Caco-2 (cell line): ENCODE measurements at regions not wholly inside any gene's neighbourhood (a gene's known extent, or its start where the extent isn't known, plus 50 kb on each side); places are given as distances from the start of the nearest gene placed in this dataset.

ENCODE experiments used
- BruUV-seq: library from RNA; stranded (reverse); fragments of 400-500 nt; replicated peaks from 2 replicates; lab custom pipeline; 2021; lab: Mats Ljungman, UMichigan
- CTCF ChIA-PET: fragments of 300-600 bp; sonication (Branson Sonifier 250); formaldehyde crosslinking; loops from one replicate; lab custom pipeline; 2022; ENCODE audit warnings: antibody characterized with exemption; lab: Charles Lee
- POLR2A ChIA-PET: fragments of 300-600 bp; sonication (Branson Sonifier 250); formaldehyde crosslinking; loops from one replicate; lab custom pipeline; 2022; ENCODE audit warnings: antibody characterized with exemption; lab: Charles Lee
- DNase-seq, 2 experiments: peaks; one replicate each; pipeline versions ENCODE4 v3.0.0 to v3.0.0-alpha.2; 2020 to 2022
- H3K27me3 ChIP-seq: replicated peaks from 2 replicates; pipeline ENCODE4 v1.6.0; 2011; ENCODE audit warnings: low read length; ENCODE audit not compliant: control insufficient read depth, insufficient read depth
- H3K36me3 ChIP-seq: 2 replicates; pipeline ENCODE4 v1.5.1; 2011; ENCODE audit warnings: low read length; ENCODE audit not compliant: control insufficient read depth, insufficient read depth
- H3K4me1 ChIP-seq: fragments of 250-450 bp; sonication (Bioruptor Pico); 2 replicates; pipeline ENCODE4 v1.5.1; 2020; ENCODE audit warnings: mild to moderate bottlenecking
- H3K4me3 ChIP-seq: 2 replicates; pipeline ENCODE4 v1.5.1; 2011; ENCODE audit warnings: low read depth, mild to moderate bottlenecking, control low read depth, low read length
- H3K9me3 ChIP-seq: fragments of 250-450 bp; sonication (Bioruptor Pico); 2 replicates; pipeline ENCODE4 v1.5.1; 2020; ENCODE audit warnings: mild to moderate bottlenecking, moderate library complexity
- H3K27ac Mint-ChIP-seq: one replicate; pipeline ENCODE4 v1.8.0; 2022; ENCODE audit warnings: mixed read lengths; ENCODE audit not compliant: unreplicated experiment
- H3K27me3 Mint-ChIP-seq: one replicate; pipeline ENCODE4 v1.8.0; 2022; ENCODE audit warnings: mixed read lengths; ENCODE audit not compliant: insufficient read depth, unreplicated experiment
- H3K36me3 Mint-ChIP-seq: one replicate; pipeline ENCODE4 v1.8.0; 2022; ENCODE audit warnings: mild to moderate bottlenecking, mixed read lengths; ENCODE audit not compliant: insufficient read depth, unreplicated experiment
- H3K4me1 Mint-ChIP-seq: one replicate; pipeline ENCODE4 v1.8.0; 2022; ENCODE audit warnings: low read depth, mixed read lengths; ENCODE audit not compliant: unreplicated experiment
- H3K4me3 Mint-ChIP-seq: one replicate; pipeline ENCODE4 v1.8.0; 2022; ENCODE audit warnings: mild to moderate bottlenecking, moderate library complexity, mixed read lengths; ENCODE audit not compliant: unreplicated experiment
- H3K9me3 Mint-ChIP-seq: one replicate; pipeline ENCODE4 v1.8.0; 2022; ENCODE audit warnings: mixed read lengths; ENCODE audit not compliant: unreplicated experiment
- intact Hi-C: fragments of 100-400 bp; cut with micrococcal nuclease; formaldehyde crosslinking; loops from one replicate; pipeline ENCODE4 v1.10.0; 2022; ENCODE audit not compliant: unreplicated experiment
- TF ChIP-seq, protein P1 (sequence below), 2 experiments: fragments of 200-600 bp in 1 of 2; IDR thresholded peaks; 1 replicate in 1 of 2; 2 replicates in 1 of 2; pipeline versions ENCODE4 v1.5.1 to v1.8.0; 2011 to 2022; ENCODE audit warnings: antibody characterized with exemption in 1 of 2, control low read depth in 1 of 2, inconsistent platforms in 1 of 2, low read depth in 1 of 2, low read length in 1 of 2, mild to moderate bottlenecking in 1 of 2, moderate library complexity in 1 of 2; ENCODE audit not compliant: insufficient read depth in 1 of 2, severe bottlenecking in 1 of 2, unreplicated experiment in 1 of 2

DNA sequence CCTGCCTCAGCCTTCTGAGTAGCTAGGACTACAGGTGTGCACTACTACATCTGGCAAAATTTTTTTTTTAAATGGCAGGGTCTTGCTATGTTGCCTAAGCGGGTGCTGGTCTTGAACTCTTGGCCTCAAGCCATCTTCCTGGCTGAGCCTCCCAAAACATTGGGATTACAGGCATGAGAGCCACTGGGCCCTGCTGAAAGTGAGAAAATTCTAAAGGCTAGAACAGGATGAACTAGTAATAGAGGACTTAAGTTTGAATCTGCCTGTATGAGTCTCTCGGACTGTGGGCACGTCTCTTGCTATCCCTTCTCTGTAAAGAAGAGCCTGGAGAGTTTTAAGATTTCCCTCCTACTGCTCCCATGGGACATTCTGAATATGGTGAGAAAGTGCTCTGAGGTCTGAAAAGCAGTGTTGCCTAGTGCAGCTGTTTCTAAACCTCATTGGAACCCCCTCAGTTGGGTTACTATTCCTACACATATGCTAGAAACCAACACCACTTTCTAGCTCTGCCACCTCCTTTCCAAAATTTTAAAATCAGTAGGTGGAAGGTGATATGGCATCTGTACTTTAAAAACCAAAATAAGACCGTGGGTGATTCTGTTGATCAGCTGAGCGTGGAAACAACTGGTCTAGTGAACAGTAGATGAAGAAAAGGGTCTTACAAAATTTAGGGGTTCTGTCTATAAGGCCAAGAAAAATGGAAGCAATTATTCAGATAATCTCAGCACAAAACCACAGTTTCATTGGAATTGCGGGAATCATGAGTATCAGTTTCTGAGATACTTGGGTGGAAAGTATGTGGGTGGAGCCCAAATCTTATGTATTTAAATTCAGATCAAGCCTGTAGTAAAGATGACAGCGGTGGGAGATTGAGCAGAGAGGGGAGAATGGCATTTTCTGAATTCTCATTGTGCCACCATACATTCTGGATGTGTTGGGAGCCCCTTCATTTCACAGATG, 259.8 kb upstream of the CXCR4 start:
- Histone ChIP-seq H3K27me3 (no peaks in the 10 kb centered on the region), H3K36me3 (no peaks in the 10 kb centered on the region), H3K9me3 (no peaks in the 10 kb centered on the region), H3K4me1 (no peaks in the 10 kb centered on the region), H3K4me3 (no peak overlapping the region)
- H3K4me1 Mint-ChIP-seq: no peaks in the 10 kb centered on the region
- H3K4me3 Mint-ChIP-seq: no peak overlapping the region
- no peaks in the 10 kb centered on the region for H3K36me3 Mint-ChIP-seq
- TF ChIP-seq, protein P1, sequence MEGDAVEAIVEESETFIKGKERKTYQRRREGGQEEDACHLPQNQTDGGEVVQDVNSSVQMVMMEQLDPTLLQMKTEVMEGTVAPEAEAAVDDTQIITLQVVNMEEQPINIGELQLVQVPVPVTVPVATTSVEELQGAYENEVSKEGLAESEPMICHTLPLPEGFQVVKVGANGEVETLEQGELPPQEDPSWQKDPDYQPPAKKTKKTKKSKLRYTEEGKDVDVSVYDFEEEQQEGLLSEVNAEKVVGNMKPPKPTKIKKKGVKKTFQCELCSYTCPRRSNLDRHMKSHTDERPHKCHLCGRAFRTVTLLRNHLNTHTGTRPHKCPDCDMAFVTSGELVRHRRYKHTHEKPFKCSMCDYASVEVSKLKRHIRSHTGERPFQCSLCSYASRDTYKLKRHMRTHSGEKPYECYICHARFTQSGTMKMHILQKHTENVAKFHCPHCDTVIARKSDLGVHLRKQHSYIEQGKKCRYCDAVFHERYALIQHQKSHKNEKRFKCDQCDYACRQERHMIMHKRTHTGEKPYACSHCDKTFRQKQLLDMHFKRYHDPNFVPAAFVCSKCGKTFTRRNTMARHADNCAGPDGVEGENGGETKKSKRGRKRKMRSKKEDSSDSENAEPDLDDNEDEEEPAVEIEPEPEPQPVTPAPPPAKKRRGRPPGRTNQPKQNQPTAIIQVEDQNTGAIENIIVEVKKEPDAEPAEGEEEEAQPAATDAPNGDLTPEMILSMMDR (IDR thresholded peaks at IDR 0.05; ENCODE audit: insufficient read depth in 1 of 2, low read depth in 1 of 2, low read length in 1 of 2, severe bottlenecking in 1 of 2, unreplicated experiment in 1 of 2): no peak
- no peak for DNase-seq
- peaks cover 4% of the 10 kb centered on the region for H3K27me3 Mint-ChIP-seq
- CTCF ChIA-PET: interaction anchor here (1.5 kb wide), 1 partner anchor 464 kb away, joined by 8 read pairs; no protein-coding TSS in a partner anchor
- POLR2A ChIA-PET: no interaction called here
- no peaks in the 10 kb centered on the region for H3K9me3 Mint-ChIP-seq
- no TSS peak for BruUV-seq
- intact Hi-C loops: loop anchor here (1.0 to 5.0 kb wide), 4 partner anchors 140 to 464 kb away; partner anchors contain the start of gene CXCR4
- no peak overlapping the region for H3K27ac Mint-ChIP-seq

DNA sequence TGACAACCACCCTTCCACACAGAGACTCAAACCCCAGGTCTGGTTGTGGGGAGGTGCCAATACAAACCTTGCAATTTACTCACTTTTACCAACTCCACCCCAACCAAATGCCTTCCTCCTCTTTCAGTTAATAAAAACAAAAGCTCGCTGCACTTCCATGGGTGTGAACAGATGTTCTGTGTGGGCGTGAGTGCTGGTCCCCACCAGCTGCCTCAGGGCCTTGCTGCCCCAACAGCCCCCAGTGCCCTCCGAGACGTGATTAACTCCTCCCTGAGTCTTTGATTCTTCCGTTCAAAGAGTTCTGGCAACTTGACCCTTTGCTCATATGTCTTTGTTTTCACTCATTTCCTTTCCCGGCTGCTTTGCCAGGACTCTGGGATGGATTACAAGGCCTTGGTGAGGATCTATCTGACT, 258.9 kb upstream of the CXCR4 start:
- no peaks in the 10 kb centered on the region for H3K9me3 ChIP-seq
- H3K4me1 ChIP-seq: no peaks in the 10 kb centered on the region
- H3K4me3 ChIP-seq: no peak overlapping the region
- Mint-ChIP-seq H3K36me3 (no peaks in the 10 kb centered on the region), H3K9me3 (no peaks in the 10 kb centered on the region), H3K27ac (no peak overlapping the region), H3K4me1 (no peaks in the 10 kb centered on the region), H3K4me3 (no peak overlapping the region), H3K27me3 (peaks cover 8% of the 10 kb centered on the region)
- POLR2A ChIA-PET: no interaction called here
- intact Hi-C loops: loop anchor here (5.0 kb wide), 2 partner anchors 140 to 380 kb away; no protein-coding TSS in a partner anchor
- no peaks in the 10 kb centered on the region for H3K36me3 ChIP-seq
- TF ChIP-seq, protein P1 (IDR thresholded peaks at IDR 0.05; ENCODE audit: insufficient read depth in 1 of 2, low read depth in 1 of 2, low read length in 1 of 2, severe bottlenecking in 1 of 2, unreplicated experiment in 1 of 2): no peak
- no peak for DNase-seq
- no peaks in the 10 kb centered on the region for H3K27me3 ChIP-seq
- BruUV-seq: no TSS peak
- CTCF ChIA-PET: interaction anchor here (1.5 kb wide), 1 partner anchor 463 kb away, joined by 8 read pairs; no protein-coding TSS in a partner anchor

DNA sequence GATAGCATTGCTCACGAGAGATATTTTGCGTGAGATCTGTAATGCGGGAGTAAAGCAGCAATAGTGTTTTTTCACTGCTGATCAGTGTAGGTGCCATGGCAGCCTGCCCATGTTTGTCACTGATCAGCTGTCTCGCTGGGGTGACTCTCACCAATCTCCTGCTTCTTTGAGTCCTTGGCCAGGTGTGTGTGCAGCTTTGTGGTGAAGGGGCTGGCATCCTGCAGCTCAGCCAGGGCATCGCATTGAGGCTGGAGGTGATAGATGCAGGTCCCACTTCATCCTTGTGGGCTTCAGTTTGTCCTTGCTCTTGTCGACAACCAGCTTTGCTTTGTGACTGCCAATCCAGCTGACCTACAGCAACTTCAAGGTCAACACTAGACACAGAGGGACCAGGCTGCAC, 258.3 kb upstream of the CXCR4 start:
- Histone ChIP-seq H3K4me1 (no peaks in the 10 kb centered on the region), H3K4me3 (no peak overlapping the region), H3K27me3 (no peaks in the 10 kb centered on the region), H3K36me3 (no peaks in the 10 kb centered on the region), H3K9me3 (no peaks in the 10 kb centered on the region)
- ChIA-PET POLR2A (no interaction called here), CTCF (interaction anchor here (1.5 kb wide), 1 partner anchor 462 kb away, joined by 8 read pairs; no protein-coding TSS in a partner anchor)
- TF ChIP-seq, protein P1 (IDR thresholded peaks at IDR 0.05; ENCODE audit: insufficient read depth in 1 of 2, low read depth in 1 of 2, low read length in 1 of 2, severe bottlenecking in 1 of 2, unreplicated experiment in 1 of 2): no peak
- Mint-ChIP-seq H3K27me3 (peaks cover 11% of the 10 kb centered on the region), H3K9me3 (no peaks in the 10 kb centered on the region), H3K27ac (no peak overlapping the region), H3K4me1 (no peaks in the 10 kb centered on the region), H3K4me3 (no peak overlapping the region), H3K36me3 (no peaks in the 10 kb centered on the region)
- DNase-seq: no peak
- no TSS peak for BruUV-seq
- intact Hi-C loops: loop anchor here (5.0 kb wide), 2 partner anchors 139 to 379 kb away; no protein-coding TSS in a partner anchor
